VCaP (cell line): ENCODE measurements at regions not wholly inside any gene's neighbourhood (a gene's known extent, or its start where the extent isn't known, plus 50 kb on each side); places are given as distances from the start of the nearest gene placed in this dataset.

Experiments used
- H3K27ac ChIP-seq: fragments of 450-650 bp; 2 replicates; pipeline ENCODE4 v1.5.1; 2017
- CTCF ChIP-seq: fragments of 450-650 bp; conservative IDR thresholded peaks from 2 replicates; pipeline ENCODE4 v1.5.1; 2017; ENCODE audit warnings: mild to moderate bottlenecking, moderate library complexity

GRCh38 chr12:25307818-25308217 lies 57.1 kb upstream of the KRAS start:
- no peak for TF ChIP-seq CTCF
- H3K27ac ChIP-seq, result no peak overlapping the region

GRCh38 chr12:25301798-25302197 lies 51.1 kb upstream of the KRAS start:
- no peak for TF ChIP-seq CTCF
- H3K27ac ChIP-seq, result no peak overlapping the region
